GM21515 (cell line): ENCODE measurements at regions not wholly inside any gene's neighbourhood (a gene's known extent, or its start where the extent isn't known, plus 50 kb on each side); places are given as distances from the start of the nearest gene placed in this dataset.
"Not testable (repeated sequence)": the region's sequence is repeated elsewhere in the genome, so short reads cannot be mapped to it uniquely, and the experiment has no call there.

Source experiments
- ATAC-seq: cut with Tn5 transposase; IDR thresholded peaks from one replicate; pipeline ENCODE4 v1.9.1; 2021; ENCODE audit not compliant: unreplicated experiment

GRCh38 chr14:43479596-43480195, 1027.4 kb downstream of the FSCB start:
- no peak for ATAC-seq

- no peak for ATAC-seq
These were observed 1030.3 kb downstream of the FSCB start for GRCh38 chr14:43476822-43477221.

GRCh38 chr14:43475757-43476156, 1031.3 kb downstream of the FSCB start:
- no peak for ATAC-seq

- no peak for ATAC-seq
These were observed 1035.5 kb downstream of the FSCB start for GRCh38 chr14:43471595-43471994.

- ATAC-seq = no peak
These were observed 1042.1 kb downstream of the FSCB start for GRCh38 chr14:43464968-43465367.

GRCh38 chr14:43449291-43449690, 1057.8 kb downstream of the FSCB start:
- no peak for ATAC-seq

- ATAC-seq = no peak
These were observed 1069.0 kb downstream of the FSCB start for GRCh38 chr14:43438056-43438455.

- no peak for ATAC-seq
These were observed 1088.8 kb downstream of the FSCB start for GRCh38 chr14:43418324-43418723.

GRCh38 chr14:43413084-43413483, 1094.0 kb downstream of the FSCB start:
- ATAC-seq = no peak

- no peak for ATAC-seq
These were observed 1095.2 kb downstream of the FSCB start for GRCh38 chr14:43411841-43412240.

- ATAC-seq = no peak
These were observed 1096.5 kb downstream of the FSCB start for GRCh38 chr14:43410631-43411030.

- no peak for ATAC-seq
These were observed 1098.6 kb downstream of the FSCB start for GRCh38 chr14:43408472-43408871.

- ATAC-seq = no peak
These were observed 1099.4 kb downstream of the FSCB start for GRCh38 chr14:43407706-43408105.

- ATAC-seq = no peak
These were observed 1100.2 kb downstream of the FSCB start for GRCh38 chr14:43406931-43407330.

- no peak for ATAC-seq
These were observed 1107.8 kb downstream of the FSCB start for GRCh38 chr14:43399289-43399688.

GRCh38 chr14:43370565-43370896, 1136.6 kb downstream of the FSCB start:
- ATAC-seq = not testable (repeated sequence)

- ATAC-seq = no peak
These were observed 1137.1 kb downstream of the FSCB start for GRCh38 chr14:43369710-43370564.

- no peak for ATAC-seq
These were observed 1144.5 kb downstream of the FSCB start for GRCh38 chr14:43362586-43362985.

GRCh38 chr14:43361751-43362150, 1145.3 kb downstream of the FSCB start:
- ATAC-seq = no peak

GRCh38 chr14:43360239-43360638, 1146.8 kb downstream of the FSCB start:
- no peak for ATAC-seq

GRCh38 chr14:43359317-43359716, 1147.8 kb downstream of the FSCB start:
- ATAC-seq = no peak

GRCh38 chr14:43356979-43357545, 1150.0 kb downstream of the FSCB start:
- no peak for ATAC-seq
